B cell (primary cell): ENCODE measurements at regions not wholly inside any gene's neighbourhood (a gene's known extent, or its start where the extent isn't known, plus 50 kb on each side); places are given as distances from the start of the nearest gene placed in this dataset.

Experiments
- CTCF ChIP-seq: fragments of 200-600 bp; IDR thresholded peaks from one replicate; pipeline ENCODE4 v1.8.0; 2022; ENCODE audit warnings: antibody characterized with exemption, mild to moderate bottlenecking
- EZH2 ChIP-seq: IDR thresholded peaks from 2 replicates; pipeline ENCODE4 v1.6.1; 2012; ENCODE audit warnings: borderline replicate concordance, low read depth, mild to moderate bottlenecking, moderate library complexity, low read length; ENCODE audit not compliant: insufficient read depth, poor library complexity, severe bottlenecking

- no peak for TF ChIP-seq CTCF
- no peak for TF ChIP-seq EZH2
These were observed 165.6 kb upstream of the NABP1 start for GRCh38 chr2:191512216-191512835.
